ENCODE measurements at regions not wholly inside any gene's neighbourhood (a gene's known extent, or its start where the extent isn't known, plus 50 kb on each side); places are given as distances from the start of the nearest gene placed in this dataset.

GRCh38 chr2:176682278-176682677 lies 413.0 kb downstream of the MTX2 start:
- H3K27ac ChIP-seq, result peak overlapping the region in 1 of 2 donors; percentile 58
- DNase-seq, result peak in 1 of 4 donors; percentile 21
- H3K9me3 ChIP-seq, result no peaks in the 10 kb centered on the region
- ATAC-seq, result peak; percentile 54
- TF ChIP-seq CTCF (IDR thresholded peaks at IDR 0.05), result no peak
- intact Hi-C loops (cut with DNase I), result no loop called here
- peaks cover 0 to 13% of the 10 kb centered on the region in 2 donors for H3K27me3 ChIP-seq
- no peaks in the 10 kb centered on the region for H3K4me1 ChIP-seq
- no peaks in the 10 kb centered on the region for H3K36me3 ChIP-seq
- H3K4me3 ChIP-seq, result no peak overlapping the region

GRCh38 chr2:176683618-176684111 lies 414.4 kb downstream of the MTX2 start:
- no peak for ATAC-seq
- H3K9me3 ChIP-seq, result no peaks in the 10 kb centered on the region
- H3K36me3 ChIP-seq, result no peaks in the 10 kb centered on the region
- TF ChIP-seq CTCF (IDR thresholded peaks at IDR 0.05), result no peak
- no peaks in the 10 kb centered on the region for H3K4me1 ChIP-seq
- intact Hi-C loops (cut with DNase I), result no loop called here
- H3K4me3 ChIP-seq, result no peak overlapping the region
- DNase-seq, result no peak
- H3K27ac ChIP-seq, result no peak overlapping the region
- peaks cover 0 to 13% of the 10 kb centered on the region in 2 donors for H3K27me3 ChIP-seq

- H3K27ac ChIP-seq, result no peak overlapping the region
- no peak for TF ChIP-seq CTCF (IDR thresholded peaks at IDR 0.05)
- peaks cover 0 to 13% of the 10 kb centered on the region in 2 donors for H3K27me3 ChIP-seq
- ATAC-seq (peak; percentile 76), DNase-seq (no peak)
- intact Hi-C loops (cut with DNase I), result no loop called here
- H3K4me1 ChIP-seq, result no peaks in the 10 kb centered on the region
- no peak overlapping the region for H3K4me3 ChIP-seq
- no peaks in the 10 kb centered on the region for H3K9me3 ChIP-seq
- no peaks in the 10 kb centered on the region for H3K36me3 ChIP-seq
Observed at GRCh38 chr2:176685908-176686307, 416.7 kb downstream of the MTX2 start.

- no peak for TF ChIP-seq CTCF (IDR thresholded peaks at IDR 0.05)
- no peak overlapping the region for H3K4me3 ChIP-seq
- H3K4me1 ChIP-seq, result no peaks in the 10 kb centered on the region
- intact Hi-C loops (cut with DNase I), result no loop called here
- no peaks in the 10 kb centered on the region for H3K36me3 ChIP-seq
- H3K27me3 ChIP-seq, result peaks cover 0 to 13% of the 10 kb centered on the region in 2 donors
- H3K9me3 ChIP-seq, result no peaks in the 10 kb centered on the region
- DNase-seq, result no peak
- ATAC-seq, result no peak
- no peak overlapping the region for H3K27ac ChIP-seq
Observed at GRCh38 chr2:176686328-176686727, 417.1 kb downstream of the MTX2 start.

- H3K27ac ChIP-seq, result no peak overlapping the region
- peaks cover 0 to 13% of the 10 kb centered on the region in 2 donors for H3K27me3 ChIP-seq
- no peaks in the 10 kb centered on the region for H3K36me3 ChIP-seq
- ATAC-seq, result no peak
- no peak for TF ChIP-seq CTCF (IDR thresholded peaks at IDR 0.05)
- H3K4me1 ChIP-seq, result no peaks in the 10 kb centered on the region
- no peaks in the 10 kb centered on the region for H3K9me3 ChIP-seq
- DNase-seq, result no peak
- H3K4me3 ChIP-seq, result no peak overlapping the region
- intact Hi-C loops (cut with DNase I), result no loop called here
Observed at GRCh38 chr2:176687342-176687741, 418.1 kb downstream of the MTX2 start.

All from left lung (tissue), 4 donors.